ENCODE measurements at regions not wholly inside any gene's neighbourhood (a gene's known extent, or its start where the extent isn't known, plus 50 kb on each side); places are given as distances from the start of the nearest gene placed in this dataset.
"Not testable (repeated sequence)": the region's sequence is repeated elsewhere in the genome, so short reads cannot be mapped to it uniquely, and the experiment has no call there.

DNA sequence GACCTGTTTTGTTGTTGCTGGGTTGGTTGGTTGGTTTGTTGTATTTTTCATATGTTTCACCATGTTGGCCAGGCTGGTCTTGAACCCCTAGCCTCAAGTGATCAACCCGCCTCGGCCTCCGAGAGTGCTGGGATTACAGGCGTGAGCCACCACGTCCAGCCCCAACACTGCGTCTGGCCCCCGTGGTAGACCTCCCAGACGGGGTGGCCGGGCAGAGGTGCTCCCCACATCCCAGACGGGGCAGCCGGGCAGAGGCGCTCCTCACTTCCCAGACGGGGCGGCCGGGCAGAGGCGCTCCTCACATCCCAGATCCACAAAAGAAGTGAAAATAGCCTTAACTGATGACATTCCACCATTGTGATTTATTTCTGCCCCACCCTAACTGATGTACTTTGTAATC is 76.2 kb upstream of the PABPC3 start:
- TF ChIP-seq, protein P1, sequence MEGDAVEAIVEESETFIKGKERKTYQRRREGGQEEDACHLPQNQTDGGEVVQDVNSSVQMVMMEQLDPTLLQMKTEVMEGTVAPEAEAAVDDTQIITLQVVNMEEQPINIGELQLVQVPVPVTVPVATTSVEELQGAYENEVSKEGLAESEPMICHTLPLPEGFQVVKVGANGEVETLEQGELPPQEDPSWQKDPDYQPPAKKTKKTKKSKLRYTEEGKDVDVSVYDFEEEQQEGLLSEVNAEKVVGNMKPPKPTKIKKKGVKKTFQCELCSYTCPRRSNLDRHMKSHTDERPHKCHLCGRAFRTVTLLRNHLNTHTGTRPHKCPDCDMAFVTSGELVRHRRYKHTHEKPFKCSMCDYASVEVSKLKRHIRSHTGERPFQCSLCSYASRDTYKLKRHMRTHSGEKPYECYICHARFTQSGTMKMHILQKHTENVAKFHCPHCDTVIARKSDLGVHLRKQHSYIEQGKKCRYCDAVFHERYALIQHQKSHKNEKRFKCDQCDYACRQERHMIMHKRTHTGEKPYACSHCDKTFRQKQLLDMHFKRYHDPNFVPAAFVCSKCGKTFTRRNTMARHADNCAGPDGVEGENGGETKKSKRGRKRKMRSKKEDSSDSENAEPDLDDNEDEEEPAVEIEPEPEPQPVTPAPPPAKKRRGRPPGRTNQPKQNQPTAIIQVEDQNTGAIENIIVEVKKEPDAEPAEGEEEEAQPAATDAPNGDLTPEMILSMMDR (conservative IDR thresholded peaks at IDR 0.05; ENCODE audit: low read depth, low read length): not testable (repeated sequence)
- not testable (repeated sequence) for TF ChIP-seq EZH2 (IDR thresholded peaks at IDR 0.05; ENCODE audit: borderline replicate concordance, low read depth, low read length, poor library complexity, severe bottlenecking)
